GM10266 (cell line): ENCODE measurements at regions not wholly inside any gene's neighbourhood (a gene's known extent, or its start where the extent isn't known, plus 50 kb on each side); places are given as distances from the start of the nearest gene placed in this dataset.
"Not testable (repeated sequence)": the region's sequence is repeated elsewhere in the genome, so short reads cannot be mapped to it uniquely, and the experiment has no call there.

Source experiments
- DNase-seq: peaks from one replicate; pipeline ENCODE4 v3.0.0; 2012; ENCODE audit errors: extremely low spot score
- TF ChIP-seq, protein P1 (sequence below): IDR thresholded peaks from 2 replicates; pipeline ENCODE4 v1.5.1; 2012; ENCODE audit warnings: mild to moderate bottlenecking, low read depth; ENCODE audit not compliant: control insufficient read depth, insufficient read depth; ENCODE audit errors: missing control alignments

DNA sequence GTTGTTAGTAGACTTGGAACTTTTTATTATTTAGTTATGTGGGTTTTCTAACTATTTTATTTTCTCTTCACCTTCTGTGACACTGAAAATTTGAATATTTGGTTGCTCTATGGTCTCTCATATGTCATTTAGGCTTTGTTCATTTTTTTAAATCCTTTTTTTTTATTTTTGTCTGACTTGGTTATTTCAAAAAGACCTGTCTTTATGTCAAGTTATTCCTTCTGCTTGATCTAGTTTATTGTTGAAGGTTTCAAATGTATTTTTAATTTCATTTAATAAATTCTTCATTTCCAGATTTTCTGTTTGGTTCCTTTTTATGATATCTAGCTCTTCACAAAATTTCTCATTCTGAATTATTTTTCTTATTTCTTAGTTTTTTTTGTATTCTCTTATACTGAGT, 160.6 kb upstream of the ATP5MC3 start:
- no peak for DNase-seq
- TF ChIP-seq, protein P1, sequence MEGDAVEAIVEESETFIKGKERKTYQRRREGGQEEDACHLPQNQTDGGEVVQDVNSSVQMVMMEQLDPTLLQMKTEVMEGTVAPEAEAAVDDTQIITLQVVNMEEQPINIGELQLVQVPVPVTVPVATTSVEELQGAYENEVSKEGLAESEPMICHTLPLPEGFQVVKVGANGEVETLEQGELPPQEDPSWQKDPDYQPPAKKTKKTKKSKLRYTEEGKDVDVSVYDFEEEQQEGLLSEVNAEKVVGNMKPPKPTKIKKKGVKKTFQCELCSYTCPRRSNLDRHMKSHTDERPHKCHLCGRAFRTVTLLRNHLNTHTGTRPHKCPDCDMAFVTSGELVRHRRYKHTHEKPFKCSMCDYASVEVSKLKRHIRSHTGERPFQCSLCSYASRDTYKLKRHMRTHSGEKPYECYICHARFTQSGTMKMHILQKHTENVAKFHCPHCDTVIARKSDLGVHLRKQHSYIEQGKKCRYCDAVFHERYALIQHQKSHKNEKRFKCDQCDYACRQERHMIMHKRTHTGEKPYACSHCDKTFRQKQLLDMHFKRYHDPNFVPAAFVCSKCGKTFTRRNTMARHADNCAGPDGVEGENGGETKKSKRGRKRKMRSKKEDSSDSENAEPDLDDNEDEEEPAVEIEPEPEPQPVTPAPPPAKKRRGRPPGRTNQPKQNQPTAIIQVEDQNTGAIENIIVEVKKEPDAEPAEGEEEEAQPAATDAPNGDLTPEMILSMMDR: no peak

DNA sequence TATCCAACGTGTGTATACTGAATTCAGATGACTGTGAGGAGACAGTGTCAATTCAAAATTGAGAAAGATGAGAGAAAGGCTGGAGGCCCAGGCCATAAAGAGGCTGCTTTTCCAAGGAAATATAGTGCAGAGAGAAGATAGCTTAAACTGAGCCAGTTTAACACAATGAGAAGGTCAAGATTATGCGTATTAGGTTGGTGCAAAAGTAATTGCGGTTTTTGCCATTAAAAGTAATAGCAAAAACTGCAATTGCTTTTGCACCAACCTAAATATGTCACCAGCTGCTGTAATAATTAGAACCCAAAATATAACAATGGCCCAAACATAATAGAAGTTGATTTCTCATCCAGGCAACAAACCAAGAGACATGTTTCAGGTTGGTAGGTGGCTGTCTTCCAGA, 148.7 kb upstream of the ATP5MC3 start:
- TF ChIP-seq, protein P1: no peak
- DNase-seq: no peak

DNA sequence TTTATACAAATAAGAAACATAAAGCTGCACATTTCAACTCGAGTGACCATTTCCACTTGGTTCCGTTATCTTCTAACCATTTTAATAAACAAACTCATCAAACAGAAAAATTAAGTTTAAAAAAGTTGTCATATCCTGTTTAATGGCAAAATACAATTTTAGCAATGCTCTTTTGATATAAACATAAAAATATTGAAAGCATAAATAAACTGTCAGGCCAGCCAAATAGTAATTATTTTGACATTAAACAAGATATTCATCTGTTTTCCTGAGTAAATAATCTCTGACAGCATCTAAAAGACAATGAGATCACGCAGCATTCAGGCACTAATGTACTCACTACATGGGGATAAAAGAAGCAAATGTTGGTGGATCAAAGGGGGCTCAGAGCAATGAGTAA, 145.3 kb upstream of the ATP5MC3 start:
- TF ChIP-seq, protein P1: no peak
- no peak for DNase-seq

DNA sequence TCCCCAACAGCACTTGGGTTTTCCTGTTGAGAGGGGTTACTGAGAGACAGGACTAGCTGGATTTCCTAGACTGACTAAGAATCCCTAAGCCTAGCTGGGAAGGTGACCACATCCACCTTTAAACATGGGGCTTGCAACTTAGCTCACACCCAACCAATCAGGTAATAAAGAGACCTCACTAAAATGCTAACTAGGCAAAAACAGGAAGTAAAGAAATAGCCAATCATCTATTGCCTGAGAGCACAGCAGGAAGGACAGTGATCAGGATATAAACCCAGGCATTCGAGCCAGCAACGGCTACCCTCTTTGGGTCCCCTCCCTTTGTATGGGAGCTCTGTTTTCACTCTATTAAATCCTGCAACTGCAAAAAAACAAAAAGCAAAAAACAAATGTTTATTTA, 144.7 kb upstream of the ATP5MC3 start:
- DNase-seq: not testable (repeated sequence)

DNA sequence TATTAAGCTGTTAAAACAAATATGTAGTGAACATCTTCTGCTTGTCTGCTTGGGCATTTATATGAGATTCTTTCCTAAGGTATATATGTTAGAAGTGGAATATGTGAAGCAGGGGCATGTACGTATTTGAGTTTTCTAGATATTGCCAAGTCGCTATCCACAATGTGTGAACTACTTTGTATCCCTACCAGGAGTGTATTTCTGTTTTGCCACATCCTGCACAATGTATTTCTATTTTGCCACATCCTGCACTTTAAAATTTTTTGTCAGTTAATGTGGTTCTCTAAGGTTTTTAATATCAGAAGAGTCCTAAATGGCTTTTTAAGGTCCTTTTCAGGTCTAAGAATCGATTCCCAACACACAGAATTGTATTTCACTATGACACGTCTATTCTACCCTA, 141.7 kb upstream of the ATP5MC3 start:
- DNase-seq: no peak

DNA sequence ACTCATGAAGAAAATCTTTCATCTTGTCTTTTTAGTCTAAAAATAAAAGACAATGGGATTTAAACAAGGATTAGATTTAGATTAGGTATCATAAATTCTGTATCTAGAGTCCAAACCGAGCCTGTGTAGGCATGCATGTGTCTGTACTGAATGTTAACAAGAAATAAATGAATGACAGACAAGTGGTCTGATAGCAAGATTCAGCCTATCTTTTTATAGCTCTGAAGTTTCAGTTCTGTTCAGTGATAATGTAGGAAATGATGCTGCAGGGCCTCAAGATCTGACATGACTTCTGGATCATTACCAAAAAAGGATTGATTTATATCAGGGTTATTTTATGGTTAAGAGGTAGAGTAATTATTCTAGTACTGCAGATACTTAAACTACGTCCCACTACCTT, 137.0 kb upstream of the ATP5MC3 start:
- DNase-seq: no peak
- TF ChIP-seq, protein P1: no peak

More for the DNA sequence above, 141.7 kb upstream of the ATP5MC3 start:
- TF ChIP-seq, protein P1: no peak

DNA sequence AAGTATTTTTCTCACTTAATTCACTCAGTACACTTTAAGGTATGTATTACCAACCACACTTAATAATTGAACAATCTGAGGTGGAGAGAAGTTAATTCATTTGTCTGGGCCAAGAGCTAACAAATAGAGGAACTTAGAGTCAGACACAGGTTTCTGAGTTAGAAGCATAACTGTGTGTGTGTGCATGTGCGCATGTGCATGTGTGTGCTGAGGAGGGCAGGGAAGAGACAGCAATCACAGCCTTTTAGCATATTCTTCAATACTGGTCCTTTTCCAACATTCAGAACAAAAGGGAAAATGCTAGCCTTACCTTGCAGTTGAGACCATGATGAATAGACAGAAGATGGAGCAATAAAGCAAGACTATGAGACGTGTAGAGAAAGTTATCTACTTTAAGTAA, 136.2 kb upstream of the ATP5MC3 start:
- TF ChIP-seq, protein P1: no peak
- no peak for DNase-seq

DNA sequence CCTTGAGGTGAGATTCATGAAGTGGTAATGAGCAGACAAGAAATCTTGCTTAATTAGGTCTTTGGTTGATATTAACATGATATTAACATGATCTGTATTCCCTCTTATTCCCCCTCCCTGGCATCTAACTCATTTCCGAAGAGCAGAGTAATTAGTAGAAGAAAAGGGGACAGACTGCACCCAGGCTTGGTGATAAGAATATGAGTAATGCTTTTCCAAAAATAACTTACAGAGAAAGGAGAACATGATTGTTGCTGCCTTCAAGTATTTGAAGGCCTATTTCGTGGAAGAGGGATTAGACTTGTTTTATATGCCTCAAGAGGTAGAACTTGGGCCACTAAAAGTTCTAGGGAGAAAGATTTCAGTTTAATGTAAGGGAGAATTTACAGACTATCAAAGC, 130.6 kb upstream of the ATP5MC3 start:
- no peak for DNase-seq
- TF ChIP-seq, protein P1: no peak
